Endothelial cell of umbilical vein (primary cell): ENCODE measurements at regions not wholly inside any gene's neighbourhood (a gene's known extent, or its start where the extent isn't known, plus 50 kb on each side); places are given as distances from the start of the nearest gene placed in this dataset.

ENCODE experiments used
- BruUV-seq: library from RNA; stranded (reverse); fragments of 400-500 nt; replicated peaks from 2 replicates; lab custom pipeline; 2021; lab: Mats Ljungman, UMichigan
- CTCF ChIA-PET: fragments of 300-600, 350-600 bp; sonication (Branson Sonifier 250); formaldehyde crosslinking; loops from one replicate; lab custom pipeline; 2021; ENCODE audit warnings: antibody characterized with exemption, inconsistent platforms; lab: Charles Lee
- POLR2A ChIA-PET: fragments of 300-600, 350-600 bp; sonication (Branson Sonifier 250); formaldehyde crosslinking; loops from one replicate; lab custom pipeline; 2021; ENCODE audit warnings: antibody characterized with exemption, inconsistent platforms; lab: Charles Lee
- DNase-seq: peaks from one replicate; pipeline ENCODE4 v3.0.0-alpha.2; 2011; ENCODE audit warnings: low read depth, low spot score
- FAIRE-seq: peaks from 2 replicates; lab custom pipeline; 2011; peaks lifted over from hg19 to GRCh38; lab: Jason Lieb, UNC
- H2AFZ ChIP-seq: 2 replicates; pipeline ENCODE4 v1.6.0; 2012; ENCODE audit warnings: low read depth, low read length, control low read depth, inconsistent platforms
- H3K27ac ChIP-seq: 2 replicates; pipeline ENCODE4 v1.5.1; 2011; ENCODE audit warnings: low read depth, mild to moderate bottlenecking, control low read depth, low read length, moderate library complexity; ENCODE audit not compliant: insufficient read depth
- H3K27me3 ChIP-seq, 2 experiments: 2 replicates each; pipeline versions ENCODE4 v1.6.0 to v1.6.1; 2011; ENCODE audit warnings: low read length in 2 of 2, mixed read lengths in 1 of 2; ENCODE audit not compliant: control insufficient read depth in 2 of 2, insufficient read depth in 2 of 2
- H3K36me3 ChIP-seq, 2 experiments: 2 replicates in 1 of 2; 3 replicates in 1 of 2; pipeline ENCODE4 v1.5.1; 2011; ENCODE audit warnings: low read length in 2 of 2, mild to moderate bottlenecking in 1 of 2, moderate library complexity in 1 of 2; ENCODE audit not compliant: control insufficient read depth in 2 of 2, insufficient read depth in 2 of 2; ENCODE audit errors: extremely low read depth in 1 of 2
- H3K4me1 ChIP-seq: 3 replicates; pipeline ENCODE4 v1.5.1; 2011; ENCODE audit warnings: mild to moderate bottlenecking, low read length; ENCODE audit not compliant: control insufficient read depth, insufficient read depth; ENCODE audit errors: extremely low read depth
- H3K4me2 ChIP-seq: 2 replicates; pipeline ENCODE4 v1.6.1; 2011; ENCODE audit warnings: low read length, control low read depth, mixed read lengths; ENCODE audit not compliant: insufficient read depth
- H3K4me3 ChIP-seq, 3 experiments: fragments of 200-600 bp in 1 of 3; sonication (generic), shearing (Covaris generic) in 1 of 3; replicated peaks in 1 of 3; 2 replicates each; pipeline ENCODE4 v1.5.1; 2011 to 2016; ENCODE audit warnings: control low read depth in 3 of 3, low read length in 3 of 3, mild to moderate bottlenecking in 2 of 3, inconsistent platforms in 1 of 3, low read depth in 1 of 3, moderate library complexity in 1 of 3; ENCODE audit not compliant: insufficient read depth in 1 of 3
- H3K79me2 ChIP-seq: 2 replicates; pipeline ENCODE4 v1.6.0; 2012; ENCODE audit warnings: low read length, inconsistent platforms; ENCODE audit not compliant: control insufficient read depth, insufficient read depth
- H3K9ac ChIP-seq: replicated peaks from 2 replicates; pipeline ENCODE3; 2011; ENCODE audit warnings: low read length, control low read depth; ENCODE audit not compliant: insufficient read depth; ENCODE audit errors: extremely low read depth
- H3K9me1 ChIP-seq: replicated peaks from 3 replicates; pipeline ENCODE4 v1.6.0; 2011; ENCODE audit warnings: mild to moderate bottlenecking, low read length; ENCODE audit not compliant: control insufficient read depth, insufficient read depth; ENCODE audit errors: extremely low read depth
- H3K9me3 ChIP-seq: replicated peaks from 2 replicates; pipeline ENCODE4 v1.5.1; 2012; ENCODE audit warnings: low read length, inconsistent platforms; ENCODE audit not compliant: control insufficient read depth, insufficient read depth
- H4K20me1 ChIP-seq: replicated peaks from 2 replicates; pipeline ENCODE3; 2011; ENCODE audit warnings: mild to moderate bottlenecking, low read length; ENCODE audit not compliant: control insufficient read depth, insufficient read depth; ENCODE audit errors: extremely low read depth
- CTCF ChIP-seq, 2 donors: IDR thresholded peaks; 1 replicate in 1 of 2; 2 replicates in 1 of 2; pipeline ENCODE4 v1.5.1; 2011; ENCODE audit warnings: low read length in 2 of 2, mild to moderate bottlenecking in 2 of 2, moderate library complexity in 2 of 2, control low read depth in 1 of 2, inconsistent platforms in 1 of 2, low read depth in 1 of 2; ENCODE audit not compliant: insufficient read depth in 1 of 2; ENCODE audit errors: extremely low read depth in 1 of 2
- EZH2 ChIP-seq: IDR thresholded peaks from 2 replicates; pipeline ENCODE4 v1.6.1; 2012; ENCODE audit warnings: borderline replicate concordance, low read depth, mild to moderate bottlenecking, moderate library complexity, low read length, inconsistent platforms; ENCODE audit not compliant: severe bottlenecking
- FOS ChIP-seq: IDR thresholded peaks from 2 replicates; pipeline ENCODE4 v1.6.1; 2011; ENCODE audit warnings: mild to moderate bottlenecking, low read length, moderate library complexity, borderline replicate concordance; ENCODE audit not compliant: insufficient read depth
- GATA2 ChIP-seq: IDR thresholded peaks from 2 replicates; pipeline ENCODE4 v1.7.0; 2011; ENCODE audit warnings: low read depth, mild to moderate bottlenecking, moderate library complexity, mixed read lengths, low read length; ENCODE audit not compliant: insufficient read length, insufficient read depth
- JUN ChIP-seq: IDR thresholded peaks from 2 replicates; pipeline ENCODE4 v1.6.1; 2011; ENCODE audit warnings: borderline replicate concordance, low read depth; ENCODE audit not compliant: insufficient read length, insufficient read depth
- MAX ChIP-seq: IDR thresholded peaks from 2 replicates; pipeline ENCODE4 v1.6.1; 2011; ENCODE audit not compliant: insufficient read depth, insufficient read length
- MYC ChIP-seq: IDR thresholded peaks from one replicate; pipeline ENCODE4 v1.6.1; 2011; ENCODE audit warnings: mild to moderate bottlenecking, low read depth, low read length
- POLR2A ChIP-seq: IDR thresholded peaks from 2 replicates; pipeline ENCODE4 v1.6.1; 2012; ENCODE audit warnings: low read depth, mild to moderate bottlenecking, control low read depth, low read length
- POLR2AphosphoS5 ChIP-seq: IDR thresholded peaks from 2 replicates; pipeline ENCODE4 v1.6.1; 2012; ENCODE audit warnings: low read depth, mild to moderate bottlenecking, control low read depth, low read length, moderate library complexity; ENCODE audit not compliant: insufficient read depth
- dilution Hi-C: fragments of 300-500 bp; cut with MboI; formaldehyde crosslinking; loops from one replicate; pipeline ENCODE4 v1.15.0; 2019; ENCODE audit warnings: low sequenced_read_pairs; ENCODE audit not compliant: extremely low pct_ligation_motif_present
- intact Hi-C: fragments of 100-400 bp; cut with micrococcal nuclease; formaldehyde crosslinking; loops from one replicate; pipeline ENCODE4 v1.10.0; 2022

- no TSS peak for BruUV-seq
- ChIA-PET POLR2A (no interaction called here), CTCF (no interaction called here)
- Histone ChIP-seq H3K9ac (no peak overlapping the region), H3K4me1 (no peaks in the 10 kb centered on the region), H3K79me2 (no peaks in the 10 kb centered on the region), H3K4me3 (no peak overlapping the region), H3K4me2 (no peak overlapping the region), H3K9me3 (no peaks in the 10 kb centered on the region), H3K27me3 (peaks cover 0 to 2% of the 10 kb centered on the region in 2 experiments), H3K9me1 (no peaks in the 10 kb centered on the region), H3K27ac (no peak overlapping the region), H3K36me3 (no peaks in the 10 kb centered on the region), H4K20me1 (no peaks in the 10 kb centered on the region), H2AFZ (no peak overlapping the region)
- FAIRE-seq (no peak), DNase-seq (no peak)
- no peak for TF ChIP-seq GATA2
- no peak for TF ChIP-seq JUN
- no peak for TF ChIP-seq POLR2A
- no peak for TF ChIP-seq MYC
- no peak for TF ChIP-seq MAX
- TF ChIP-seq CTCF (IDR thresholded peaks at IDR 0.05; ENCODE audit: extremely low read depth in 1 of 2, insufficient read depth in 1 of 2, low read depth in 1 of 2, low read length in 2 of 2): no peak
- TF ChIP-seq POLR2AphosphoS5: no peak
- no peak for TF ChIP-seq EZH2
- no peak for TF ChIP-seq FOS
- intact Hi-C loops (no loop called here), dilution Hi-C loops (no loop called here)
These were observed 172.1 kb downstream of the VAPA start for GRCh38 chr18:10085876-10086275.
